HG03066 (cell line): ENCODE measurements at regions not wholly inside any gene's neighbourhood (a gene's known extent, or its start where the extent isn't known, plus 50 kb on each side); places are given as distances from the start of the nearest gene placed in this dataset.
"Not testable (repeated sequence)": the region's sequence is repeated elsewhere in the genome, so short reads cannot be mapped to it uniquely, and the experiment has no call there.

Experiments used
- ATAC-seq: cut with Tn5 transposase; IDR thresholded peaks from one replicate; pipeline ENCODE4 v1.9.1; 2021; ENCODE audit warnings: low read depth; ENCODE audit not compliant: unreplicated experiment

GRCh38 chr12:91515944-91516694, 333.5 kb upstream of the DCN start:
- no peak for ATAC-seq

- ATAC-seq = no peak
These were observed 330.7 kb upstream of the DCN start for GRCh38 chr12:91513313-91513712.

DNA sequence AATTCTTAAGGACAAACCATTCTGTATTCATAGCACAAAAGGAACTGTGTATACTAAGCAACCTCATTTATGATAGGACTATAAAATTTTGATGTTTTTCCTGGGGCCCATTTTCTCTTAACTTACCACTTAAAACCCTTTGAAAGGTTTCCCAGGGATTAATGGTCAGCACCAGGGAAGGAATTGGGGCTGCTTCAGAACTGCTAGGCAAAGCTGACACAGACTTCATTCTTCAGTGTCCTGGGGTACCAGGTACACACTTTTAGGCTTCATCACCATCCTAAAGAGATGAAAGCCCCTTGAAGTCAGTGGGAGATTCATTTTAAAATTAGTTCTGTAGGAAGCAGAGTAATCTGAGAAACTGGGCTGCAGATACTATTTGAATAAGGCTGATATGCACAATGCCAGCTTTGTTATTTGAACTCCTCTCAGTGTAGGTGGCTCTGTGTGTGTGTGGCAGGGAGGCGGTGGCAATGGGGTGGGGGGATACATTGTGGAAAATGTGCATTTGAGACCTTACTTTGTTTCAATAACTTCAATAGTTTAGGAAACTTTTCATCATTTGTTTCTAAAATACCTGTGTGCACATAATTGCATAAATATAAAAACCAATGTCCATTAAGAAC, 329.3 kb upstream of the DCN start:
- ATAC-seq = no peak

GRCh38 chr12:91507754-91508153, 325.1 kb upstream of the DCN start:
- ATAC-seq = no peak

GRCh38 chr12:91506452-91506851, 323.8 kb upstream of the DCN start:
- ATAC-seq = no peak

DNA sequence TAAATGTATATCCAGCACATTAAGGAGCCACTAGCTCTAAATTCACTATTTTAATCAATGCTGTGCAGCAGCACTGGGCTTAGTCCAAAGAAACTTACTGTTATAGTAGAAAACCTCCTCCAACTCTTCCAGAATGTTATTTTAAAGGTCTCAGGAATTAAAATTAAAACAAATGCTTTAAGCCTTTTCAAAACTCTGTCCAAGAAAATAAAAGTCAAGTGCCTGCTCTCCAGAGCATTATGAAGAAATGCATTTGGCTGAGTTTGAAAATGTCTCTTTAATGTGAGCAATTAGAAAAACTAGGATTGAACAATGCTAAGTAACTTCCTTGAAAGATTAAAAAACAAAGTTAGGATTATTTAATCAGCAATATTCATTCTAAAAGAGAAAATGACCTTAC, 322.4 kb upstream of the DCN start:
- ATAC-seq = no peak

DNA sequence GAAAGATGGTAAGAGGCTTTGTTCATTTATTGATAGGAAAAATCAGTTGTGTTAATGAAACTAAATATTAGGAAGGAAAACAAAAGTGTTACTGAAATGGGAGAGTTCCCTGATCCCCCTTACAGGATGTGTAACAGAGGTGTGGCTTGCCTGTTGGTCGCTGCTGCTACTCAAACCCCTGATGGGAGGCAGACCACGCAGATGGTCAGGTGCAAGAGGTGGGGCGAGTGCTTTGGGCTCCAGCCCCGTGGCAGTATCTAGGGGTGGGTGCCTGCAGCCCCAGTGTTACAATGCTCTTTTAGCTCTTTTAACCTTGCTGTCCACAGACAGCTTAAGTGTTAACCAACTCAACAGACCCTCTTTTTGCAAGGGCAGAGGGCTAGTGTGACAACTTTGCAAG, 319.6 kb upstream of the DCN start:
- no peak for ATAC-seq

DNA sequence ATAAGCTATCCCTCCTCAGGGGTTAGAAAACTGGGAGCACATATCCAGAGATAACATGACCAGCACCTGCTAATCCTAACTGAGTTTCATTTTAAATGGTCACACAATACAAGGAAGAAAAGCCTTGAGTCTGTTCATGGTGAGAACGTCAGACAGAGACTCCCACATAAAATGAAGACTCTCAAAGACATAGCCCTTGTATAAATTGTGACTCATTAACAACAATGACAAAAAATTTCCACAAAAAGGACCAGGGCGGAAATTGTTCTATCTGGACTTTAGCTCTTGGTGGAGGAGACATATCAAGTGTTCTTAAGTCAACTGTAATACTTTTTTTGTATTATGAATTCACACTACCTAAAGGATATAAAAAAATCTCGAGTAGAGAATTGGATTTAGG, 313.7 kb upstream of the DCN start:
- no peak for ATAC-seq

DNA sequence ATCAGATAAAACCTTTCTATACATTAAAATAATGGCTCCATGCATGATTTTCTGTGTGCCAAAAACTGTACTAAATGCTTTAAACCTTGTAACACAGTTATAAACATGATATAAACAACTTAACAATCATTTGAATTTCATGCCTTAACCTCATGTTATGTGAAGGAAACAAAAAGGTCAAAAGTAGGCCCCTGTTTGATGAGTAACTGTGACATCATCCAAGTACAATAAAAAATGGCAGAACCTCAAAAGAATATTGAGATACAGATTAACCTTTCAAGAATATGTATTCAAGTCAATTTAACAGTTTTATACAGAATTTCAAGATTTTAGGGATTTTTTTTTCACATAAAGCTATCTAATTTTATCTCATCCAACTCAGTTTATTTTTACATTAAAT, 310.7 kb upstream of the DCN start:
- ATAC-seq = no peak

GRCh38 chr12:91492648-91493047, 310.0 kb upstream of the DCN start:
- ATAC-seq = no peak

DNA sequence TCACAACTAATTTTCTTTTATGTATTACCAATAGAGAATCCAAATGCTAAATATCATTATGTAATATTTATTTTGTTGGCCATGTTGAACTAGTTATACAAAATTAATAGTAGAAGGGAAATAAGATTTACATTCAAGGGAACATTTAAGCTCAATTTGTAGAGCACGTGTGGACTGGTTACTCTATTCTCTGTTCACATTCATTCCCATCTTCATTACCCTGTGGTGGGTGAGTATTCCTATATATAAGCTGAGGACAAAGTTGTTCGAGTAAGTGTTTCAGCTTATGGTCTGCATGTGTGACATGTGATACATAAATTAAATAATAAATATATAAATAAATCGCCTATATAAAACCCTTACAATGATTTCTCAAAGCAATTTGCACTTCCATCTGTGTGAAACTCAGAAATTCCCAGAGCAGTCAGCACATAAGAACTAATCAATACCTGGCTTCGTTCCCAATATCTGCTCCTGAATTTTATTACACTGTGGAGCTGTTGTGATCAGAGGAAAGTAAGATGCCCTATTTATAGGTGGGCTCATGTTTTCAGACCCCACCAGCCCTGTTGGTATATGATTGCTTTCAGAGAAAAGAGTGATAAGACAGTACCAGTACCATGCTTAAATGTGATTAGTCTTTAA, 308.2 kb upstream of the DCN start:
- ATAC-seq = no peak

- no peak for ATAC-seq
These were observed 300.9 kb upstream of the DCN start for GRCh38 chr12:91483471-91483985.

DNA sequence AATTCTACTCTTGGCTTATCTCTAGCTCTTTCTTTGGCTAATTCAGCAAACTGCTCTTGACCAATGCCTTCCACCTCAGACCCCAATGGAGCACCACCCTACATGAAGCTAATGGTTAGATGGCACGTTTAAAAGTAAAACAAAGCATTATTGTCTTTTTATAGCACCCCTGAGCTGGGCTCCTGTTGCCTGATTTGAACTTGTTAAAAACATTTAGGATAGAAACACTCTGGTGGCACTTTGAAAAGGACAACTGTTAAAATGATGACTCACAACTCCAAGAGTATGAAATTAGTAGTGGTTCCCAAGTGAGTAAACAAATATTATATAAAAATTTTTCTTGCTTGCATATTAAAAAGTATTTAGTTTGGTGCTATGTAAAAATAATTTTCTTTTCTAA, 299.6 kb upstream of the DCN start:
- no peak for ATAC-seq

DNA sequence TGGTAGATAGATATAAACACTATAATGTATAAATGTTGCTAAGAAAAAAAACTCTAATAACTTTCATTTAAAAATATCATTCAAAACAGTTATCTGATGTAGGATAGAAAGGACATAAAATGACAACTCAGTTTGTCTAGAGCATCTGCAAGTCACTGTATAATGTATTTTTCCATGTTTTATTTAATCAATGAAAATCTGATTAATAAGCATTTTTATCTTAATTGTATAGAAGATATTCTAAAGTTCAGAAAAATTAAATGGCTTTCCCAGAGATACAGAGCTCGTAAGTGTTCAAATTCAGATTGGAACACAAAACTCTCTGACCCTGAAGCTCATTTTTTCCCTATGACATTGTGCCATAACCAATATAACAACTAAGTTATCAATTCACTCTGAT, 295.9 kb upstream of the DCN start:
- ATAC-seq = no peak

GRCh38 chr12:91467686-91468085, 285.1 kb upstream of the DCN start:
- ATAC-seq = no peak

DNA sequence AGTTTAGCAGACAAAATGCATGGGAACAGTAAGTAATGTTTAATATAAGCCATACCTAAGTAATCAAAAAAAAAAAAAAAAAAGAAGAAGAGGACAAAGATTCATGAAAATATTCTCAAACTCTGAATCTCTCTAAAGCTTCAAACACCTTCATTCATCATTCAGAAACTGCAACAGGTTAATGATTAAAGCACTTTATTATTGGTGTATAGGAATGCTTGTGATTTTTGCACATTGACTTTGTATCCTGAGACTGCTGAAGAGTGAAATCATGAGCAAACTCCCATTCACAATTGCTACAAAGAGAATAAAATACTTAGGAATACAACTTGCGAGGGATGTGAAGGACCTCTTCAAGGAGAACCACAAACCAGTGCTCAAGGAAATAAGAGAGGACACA, 278.4 kb upstream of the DCN start:
- ATAC-seq = no peak

- ATAC-seq = no peak
These were observed 277.9 kb upstream of the DCN start for GRCh38 chr12:91460469-91460868.

- ATAC-seq = no peak
These were observed 272.7 kb upstream of the DCN start for GRCh38 chr12:91455321-91455720.

- no peak for ATAC-seq
These were observed 271.6 kb upstream of the DCN start for GRCh38 chr12:91454179-91454578.

GRCh38 chr12:91452464-91452863, 269.8 kb upstream of the DCN start:
- not testable (repeated sequence) for ATAC-seq

GRCh38 chr12:91441993-91442952, 259.7 kb upstream of the DCN start:
- ATAC-seq = no peak
